ENCODE measurements at regions not wholly inside any gene's neighbourhood (a gene's known extent, or its start where the extent isn't known, plus 50 kb on each side); places are given as distances from the start of the nearest gene placed in this dataset.

DNA sequence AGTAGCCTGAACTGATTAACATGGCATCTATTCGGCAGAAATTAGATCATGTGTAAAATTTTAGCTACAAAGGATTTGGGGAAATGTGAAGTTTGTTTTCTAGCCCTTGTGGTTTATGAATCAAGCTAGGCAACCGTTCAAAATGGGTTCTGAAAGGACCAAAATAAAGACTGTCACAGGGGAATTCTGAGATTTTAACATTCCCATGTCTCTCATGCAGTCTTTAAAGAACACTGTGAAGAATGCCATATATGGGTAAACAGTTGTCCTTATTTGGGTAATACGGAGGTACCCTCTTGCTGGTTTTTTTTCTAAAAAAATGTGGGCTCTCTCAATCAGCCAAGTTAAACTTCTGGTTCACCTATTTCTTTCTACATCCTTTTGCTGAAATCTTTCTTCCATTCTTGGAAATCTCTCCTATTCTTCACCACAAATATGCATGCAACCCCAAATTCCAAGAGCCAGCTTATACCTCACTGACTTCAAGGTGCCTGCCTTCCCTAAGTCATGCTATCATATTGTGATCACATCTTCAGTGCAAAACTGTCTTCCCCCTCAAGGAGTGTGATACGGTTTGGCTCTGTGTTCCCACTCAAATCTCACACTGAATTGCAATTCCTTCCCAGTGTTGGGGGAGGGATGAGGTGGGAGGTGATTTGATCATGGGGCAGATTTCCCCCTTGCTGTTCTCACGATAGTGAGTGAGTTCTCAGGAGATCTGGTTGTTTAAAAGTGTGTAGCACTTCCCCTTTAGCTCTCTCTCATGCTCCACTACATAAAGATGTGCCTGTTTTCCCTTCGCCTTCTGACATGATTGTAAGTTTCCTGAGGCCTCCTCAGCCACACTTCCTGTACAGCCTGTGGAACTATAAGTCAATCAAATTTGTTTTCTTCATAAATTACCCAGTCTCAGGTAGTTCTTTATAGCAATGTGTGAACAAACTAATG lies 308.7 kb downstream of the TTLL7 start:
- TF ChIP-seq POLR2A (IDR thresholded peaks at IDR 0.05): no peak
- TF ChIP-seq, protein P1, sequence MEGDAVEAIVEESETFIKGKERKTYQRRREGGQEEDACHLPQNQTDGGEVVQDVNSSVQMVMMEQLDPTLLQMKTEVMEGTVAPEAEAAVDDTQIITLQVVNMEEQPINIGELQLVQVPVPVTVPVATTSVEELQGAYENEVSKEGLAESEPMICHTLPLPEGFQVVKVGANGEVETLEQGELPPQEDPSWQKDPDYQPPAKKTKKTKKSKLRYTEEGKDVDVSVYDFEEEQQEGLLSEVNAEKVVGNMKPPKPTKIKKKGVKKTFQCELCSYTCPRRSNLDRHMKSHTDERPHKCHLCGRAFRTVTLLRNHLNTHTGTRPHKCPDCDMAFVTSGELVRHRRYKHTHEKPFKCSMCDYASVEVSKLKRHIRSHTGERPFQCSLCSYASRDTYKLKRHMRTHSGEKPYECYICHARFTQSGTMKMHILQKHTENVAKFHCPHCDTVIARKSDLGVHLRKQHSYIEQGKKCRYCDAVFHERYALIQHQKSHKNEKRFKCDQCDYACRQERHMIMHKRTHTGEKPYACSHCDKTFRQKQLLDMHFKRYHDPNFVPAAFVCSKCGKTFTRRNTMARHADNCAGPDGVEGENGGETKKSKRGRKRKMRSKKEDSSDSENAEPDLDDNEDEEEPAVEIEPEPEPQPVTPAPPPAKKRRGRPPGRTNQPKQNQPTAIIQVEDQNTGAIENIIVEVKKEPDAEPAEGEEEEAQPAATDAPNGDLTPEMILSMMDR (IDR thresholded peaks at IDR 0.05): no peak

Data from stomach (tissue), 4 donors.